ENCODE measurements at regions not wholly inside any gene's neighbourhood (a gene's known extent, or its start where the extent isn't known, plus 50 kb on each side); places are given as distances from the start of the nearest gene placed in this dataset.

- in situ Hi-C loops (cut with MboI; ENCODE audit: low sequenced_read_pairs) (no loop called here), dilution Hi-C loops (cut with HindIII; ENCODE audit: low sequenced_read_pairs, unreplicated experiment) (no loop called here), intact Hi-C loops (cut with micrococcal nuclease) (no loop called here)
- Histone ChIP-seq H4K5ac (ENCODE audit: low read depth, low read length) (no peak overlapping the region), H3K9me1 (ENCODE audit: insufficient read depth, low read length) (no peaks in the 10 kb centered on the region), H2AK5ac (ENCODE audit: low read depth, low read length) (no peak overlapping the region), H3K9me3 (ENCODE audit: control insufficient read depth, insufficient read depth, low read length) (no peaks in the 10 kb centered on the region), H3K36me3 (ENCODE audit: control insufficient read depth, insufficient read depth, low read length) (no peaks in the 10 kb centered on the region), H4K20me1 (ENCODE audit: insufficient read depth, low read length) (no peaks in the 10 kb centered on the region), H3K27me3 (ENCODE audit: control insufficient read depth, insufficient read depth, low read length) (peaks cover 8% of the 10 kb centered on the region), H3K14ac (replicated peaks; ENCODE audit: low read depth, low read length) (no peak overlapping the region), H2AFZ (replicated peaks; ENCODE audit: low read length, poor library complexity) (no peak overlapping the region), H3K56ac (ENCODE audit: extremely low read depth, insufficient read depth, low read length) (no peak overlapping the region), H2BK20ac (ENCODE audit: low read depth, low read length) (no peak overlapping the region), H2BK15ac (ENCODE audit: low read depth, low read length) (no peak overlapping the region), H3K23ac (ENCODE audit: low read depth, low read length) (no peak overlapping the region), H3K9ac (ENCODE audit: low read depth, low read length) (no peak overlapping the region), H3K4me3 (ENCODE audit: insufficient read depth, low read depth, low read length) (no peak overlapping the region), H4K91ac (ENCODE audit: insufficient read depth, low read depth, low read length) (no peak overlapping the region), H3K4me2 (ENCODE audit: low read depth, low read length) (peak overlapping the region; percentile 12), H3K4ac (ENCODE audit: low read depth, low read length) (no peak overlapping the region), H3K79me1 (ENCODE audit: low read depth in 1 of 2, low read length in 2 of 2) (no peaks in the 10 kb centered on the region), H2AK9ac (replicated peaks; ENCODE audit: low read depth, low read length, poor library complexity) (no peak overlapping the region), H3K27ac (ENCODE audit: insufficient read depth, low read length) (no peak overlapping the region), H2BK5ac (ENCODE audit: low read depth, low read length, poor library complexity, severe bottlenecking) (no peak overlapping the region), H4K8ac (ENCODE audit: low read depth in 2 of 2, low read length in 2 of 2) (no peak overlapping the region), H2BK120ac (ENCODE audit: low read depth, low read length) (no peak overlapping the region), H3K18ac (ENCODE audit: low read depth, low read length) (no peak overlapping the region), H3K4me1 (ENCODE audit: control insufficient read depth, insufficient read depth, low read length) (no peaks in the 10 kb centered on the region)
- ChIA-PET POLR2A (ENCODE audit: unreplicated experiment) (no interaction called here), CTCF (no interaction called here)
- peak; percentile 86 for ATAC-seq (ENCODE audit: low read depth)
- BruUV-seq (replicated peaks) = no TSS peak
- TF ChIP-seq USF2 (IDR thresholded peaks at IDR 0.05; ENCODE audit: low read depth, low read length) (no peak), RFX5 (IDR thresholded peaks at IDR 0.05; ENCODE audit: low read depth, low read length) (no peak), CEBPB (IDR thresholded peaks at IDR 0.05; ENCODE audit: low read depth, low read length) (no peak), RCOR1 (IDR thresholded peaks at IDR 0.05; ENCODE audit: insufficient replicate concordance, low read length) (no peak), POLR2A (IDR thresholded peaks at IDR 0.05; ENCODE audit: low read depth, low read length) (no peak), BHLHE40 (IDR thresholded peaks at IDR 0.05; ENCODE audit: low read depth, low read length) (no peak), SMC3 (IDR thresholded peaks at IDR 0.05; ENCODE audit: low read depth, low read length) (no peak), MXI1 (IDR thresholded peaks at IDR 0.05; ENCODE audit: borderline replicate concordance, low read depth, low read length) (no peak), RAD21 (IDR thresholded peaks at IDR 0.05; ENCODE audit: low read length) (no peak), MAZ (IDR thresholded peaks at IDR 0.05; ENCODE audit: borderline replicate concordance, low read depth, low read length) (no peak), CHD1 (IDR thresholded peaks at IDR 0.05; ENCODE audit: low read depth, low read length) (no peak), MAFK (IDR thresholded peaks at IDR 0.05; ENCODE audit: low read depth, low read length) (no peak), NFE2L2 (IDR thresholded peaks at IDR 0.05; ENCODE audit: low read depth, low read length) (no peak), ELK1 (IDR thresholded peaks at IDR 0.05; ENCODE audit: borderline replicate concordance, low read depth, low read length) (no peak), CTCF (conservative IDR thresholded peaks at IDR 0.05; ENCODE audit: low read depth, low read length) (no peak), FOS (IDR thresholded peaks at IDR 0.05; ENCODE audit: low read depth, low read length) (no peak)
- WGBS, 2 experiments (ENCODE audit: extremely low coverage in 2 of 2, insufficient read length in 1 of 2) = 7% methylated on average over 3 of the region's 23 CpGs; no CpG with 5 or more reads in 1 of the 2 experiments
- DNase-seq = peak; percentile 57
These were observed 80.4 kb upstream of the ZNF184 start for GRCh38 chr6:27553123-27553904.

Measured in IMR-90 (cell line).